ENCODE measurements at regions not wholly inside any gene's neighbourhood (a gene's known extent, or its start where the extent isn't known, plus 50 kb on each side); places are given as distances from the start of the nearest gene placed in this dataset.

- Histone ChIP-seq H3K9me3 (no peaks in the 10 kb centered on the region), H3K36me3 (no peaks in the 10 kb centered on the region), H3K27me3 (no peaks in the 10 kb centered on the region), H3K4me1 (no peaks in the 10 kb centered on the region), H3K4me3 (no peak overlapping the region), H3K27ac (no peak overlapping the region)
- 26 to 44% methylated on average over 1 of the region's 1 CpG for WGBS, 2 donors
- ATAC-seq (no peak), DNase-seq (no peak), FAIRE-seq (no peak)
- TF ChIP-seq CTCF (IDR thresholded peaks at IDR 0.05): no peak
- intact Hi-C loops (cut with DNase I): no loop called here
These were observed 841.5 kb downstream of the LRRIQ3 start for GRCh38 chr1:73356485-73356884.

GRCh38 chr1:73343947-73344346 lies 854.0 kb downstream of the LRRIQ3 start:
- WGBS, 2 donors: 60 to 72% methylated on average over 3 of the region's 3 CpGs
- no peaks in the 10 kb centered on the region for H3K36me3 ChIP-seq

GRCh38 chr1:73333847-73334503 lies 864.0 kb downstream of the LRRIQ3 start:
- intact Hi-C loops (cut with DNase I): no loop called here
- no peak for TF ChIP-seq CTCF (IDR thresholded peaks at IDR 0.05)
- WGBS, 2 donors: 17 to 22% methylated on average over 1 of the region's 1 CpG
- H3K27me3 ChIP-seq: no peaks in the 10 kb centered on the region
- H3K36me3 ChIP-seq: no peaks in the 10 kb centered on the region
- H3K9me3 ChIP-seq: no peaks in the 10 kb centered on the region
- no peak overlapping the region for H3K4me3 ChIP-seq
- no peak for FAIRE-seq
- no peaks in the 10 kb centered on the region for H3K4me1 ChIP-seq
- H3K27ac ChIP-seq: no peak overlapping the region
- DNase-seq: no peak
- no peak for ATAC-seq

More at GRCh38 chr1:73343947-73344346, 854.0 kb downstream of the LRRIQ3 start:
- DNase-seq (no peak), FAIRE-seq (no peak), ATAC-seq (no peak)
- no peaks in the 10 kb centered on the region for H3K9me3 ChIP-seq
- no peaks in the 10 kb centered on the region for H3K27me3 ChIP-seq
- H3K4me1 ChIP-seq: no peaks in the 10 kb centered on the region
- no peak overlapping the region for H3K27ac ChIP-seq
- TF ChIP-seq CTCF (IDR thresholded peaks at IDR 0.05): no peak
- intact Hi-C loops (cut with DNase I): no loop called here
- H3K4me3 ChIP-seq: no peak overlapping the region

- Histone ChIP-seq H3K36me3 (no peaks in the 10 kb centered on the region), H3K4me1 (no peaks in the 10 kb centered on the region), H3K9me3 (no peaks in the 10 kb centered on the region), H3K27ac (no peak overlapping the region), H3K27me3 (no peaks in the 10 kb centered on the region), H3K4me3 (no peak overlapping the region)
- no peak for FAIRE-seq
- no peak for DNase-seq
- no peak for TF ChIP-seq CTCF (IDR thresholded peaks at IDR 0.05)
- intact Hi-C loops (cut with DNase I): no loop called here
- 72 to 90% methylated on average over 1 of the region's 1 CpG for WGBS, 2 donors
- no peak for ATAC-seq
These were observed 866.2 kb downstream of the LRRIQ3 start for GRCh38 chr1:73331726-73332125.

GRCh38 chr1:73327998-73328397 lies 870.0 kb downstream of the LRRIQ3 start:
- TF ChIP-seq CTCF (IDR thresholded peaks at IDR 0.05): no peak
- H3K36me3 ChIP-seq: no peaks in the 10 kb centered on the region
- no peak overlapping the region for H3K27ac ChIP-seq
- no peaks in the 10 kb centered on the region for H3K27me3 ChIP-seq
- WGBS, 2 donors: 80 to 95% methylated on average over 3 of the region's 3 CpGs
- no peaks in the 10 kb centered on the region for H3K4me1 ChIP-seq
- H3K9me3 ChIP-seq: no peaks in the 10 kb centered on the region
- DNase-seq (peak in 1 of 6 donors; percentile 9), ATAC-seq (no peak), FAIRE-seq (no peak)
- H3K4me3 ChIP-seq: no peak overlapping the region
- intact Hi-C loops (cut with DNase I): no loop called here

All from pancreas (tissue), 10 donors.